ENCODE measurements at regions not wholly inside any gene's neighbourhood (a gene's known extent, or its start where the extent isn't known, plus 50 kb on each side); places are given as distances from the start of the nearest gene placed in this dataset.

DNA sequence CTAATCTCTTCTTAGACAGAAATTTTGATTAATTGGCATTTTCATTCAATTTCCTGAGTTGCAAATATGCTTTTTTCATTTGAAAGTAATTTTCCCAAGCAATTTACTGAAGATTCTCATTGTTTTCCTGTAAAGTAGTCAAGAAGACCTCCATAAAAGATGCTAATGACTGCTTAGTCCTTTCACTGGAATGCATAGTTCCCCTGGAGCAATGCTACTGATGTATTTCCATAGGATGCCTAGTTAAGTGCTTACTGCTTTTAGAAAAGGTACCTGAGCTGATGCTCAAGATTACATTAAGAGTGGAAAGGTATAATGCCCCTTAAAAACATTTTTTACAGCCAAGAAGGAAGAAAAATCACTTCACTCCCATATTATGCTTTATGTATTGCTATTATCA lies 109.2 kb upstream of the EMB start:
- DNase-seq (ENCODE audit: low read depth, low spot score), result no peak
- BruUV-seq (replicated peaks), result no TSS peak
- no peak for ATAC-seq
- no peaks in the 10 kb centered on the region for H3K27me3 ChIP-seq (ENCODE audit: control insufficient read depth, insufficient read depth, low read length)
- TF ChIP-seq TCF7L2 (IDR thresholded peaks at IDR 0.05; ENCODE audit: low read depth, low read length), result no peak
- no peak for TF ChIP-seq SIN3A (IDR thresholded peaks at IDR 0.05; ENCODE audit: borderline replicate concordance, insufficient read depth, low read depth, low read length)
- TF ChIP-seq, protein P1, sequence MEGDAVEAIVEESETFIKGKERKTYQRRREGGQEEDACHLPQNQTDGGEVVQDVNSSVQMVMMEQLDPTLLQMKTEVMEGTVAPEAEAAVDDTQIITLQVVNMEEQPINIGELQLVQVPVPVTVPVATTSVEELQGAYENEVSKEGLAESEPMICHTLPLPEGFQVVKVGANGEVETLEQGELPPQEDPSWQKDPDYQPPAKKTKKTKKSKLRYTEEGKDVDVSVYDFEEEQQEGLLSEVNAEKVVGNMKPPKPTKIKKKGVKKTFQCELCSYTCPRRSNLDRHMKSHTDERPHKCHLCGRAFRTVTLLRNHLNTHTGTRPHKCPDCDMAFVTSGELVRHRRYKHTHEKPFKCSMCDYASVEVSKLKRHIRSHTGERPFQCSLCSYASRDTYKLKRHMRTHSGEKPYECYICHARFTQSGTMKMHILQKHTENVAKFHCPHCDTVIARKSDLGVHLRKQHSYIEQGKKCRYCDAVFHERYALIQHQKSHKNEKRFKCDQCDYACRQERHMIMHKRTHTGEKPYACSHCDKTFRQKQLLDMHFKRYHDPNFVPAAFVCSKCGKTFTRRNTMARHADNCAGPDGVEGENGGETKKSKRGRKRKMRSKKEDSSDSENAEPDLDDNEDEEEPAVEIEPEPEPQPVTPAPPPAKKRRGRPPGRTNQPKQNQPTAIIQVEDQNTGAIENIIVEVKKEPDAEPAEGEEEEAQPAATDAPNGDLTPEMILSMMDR (IDR thresholded peaks at IDR 0.05), result no peak
- TF ChIP-seq, protein P2, sequence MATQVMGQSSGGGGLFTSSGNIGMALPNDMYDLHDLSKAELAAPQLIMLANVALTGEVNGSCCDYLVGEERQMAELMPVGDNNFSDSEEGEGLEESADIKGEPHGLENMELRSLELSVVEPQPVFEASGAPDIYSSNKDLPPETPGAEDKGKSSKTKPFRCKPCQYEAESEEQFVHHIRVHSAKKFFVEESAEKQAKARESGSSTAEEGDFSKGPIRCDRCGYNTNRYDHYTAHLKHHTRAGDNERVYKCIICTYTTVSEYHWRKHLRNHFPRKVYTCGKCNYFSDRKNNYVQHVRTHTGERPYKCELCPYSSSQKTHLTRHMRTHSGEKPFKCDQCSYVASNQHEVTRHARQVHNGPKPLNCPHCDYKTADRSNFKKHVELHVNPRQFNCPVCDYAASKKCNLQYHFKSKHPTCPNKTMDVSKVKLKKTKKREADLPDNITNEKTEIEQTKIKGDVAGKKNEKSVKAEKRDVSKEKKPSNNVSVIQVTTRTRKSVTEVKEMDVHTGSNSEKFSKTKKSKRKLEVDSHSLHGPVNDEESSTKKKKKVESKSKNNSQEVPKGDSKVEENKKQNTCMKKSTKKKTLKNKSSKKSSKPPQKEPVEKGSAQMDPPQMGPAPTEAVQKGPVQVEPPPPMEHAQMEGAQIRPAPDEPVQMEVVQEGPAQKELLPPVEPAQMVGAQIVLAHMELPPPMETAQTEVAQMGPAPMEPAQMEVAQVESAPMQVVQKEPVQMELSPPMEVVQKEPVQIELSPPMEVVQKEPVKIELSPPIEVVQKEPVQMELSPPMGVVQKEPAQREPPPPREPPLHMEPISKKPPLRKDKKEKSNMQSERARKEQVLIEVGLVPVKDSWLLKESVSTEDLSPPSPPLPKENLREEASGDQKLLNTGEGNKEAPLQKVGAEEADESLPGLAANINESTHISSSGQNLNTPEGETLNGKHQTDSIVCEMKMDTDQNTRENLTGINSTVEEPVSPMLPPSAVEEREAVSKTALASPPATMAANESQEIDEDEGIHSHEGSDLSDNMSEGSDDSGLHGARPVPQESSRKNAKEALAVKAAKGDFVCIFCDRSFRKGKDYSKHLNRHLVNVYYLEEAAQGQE (IDR thresholded peaks at IDR 0.05; ENCODE audit: insufficient read depth in 1 of 2, low read depth in 2 of 2, low read length in 1 of 2), result no peak
- no peak for TF ChIP-seq POLR2AphosphoS5 (IDR thresholded peaks at IDR 0.05; ENCODE audit: low read depth, low read length)
- ChIA-PET POLR2A (no interaction called here), CTCF (no interaction called here)
- intact Hi-C loops (cut with micrococcal nuclease; ENCODE audit: unreplicated experiment) (no loop called here), in situ Hi-C loops (cut with HindIII; ENCODE audit: low pct_unique_long_range_greater_than_20kb, low sequenced_read_pairs) (no loop called here)
- H3K27ac ChIP-seq (ENCODE audit: low read length), result no peak overlapping the region
- no peaks in the 10 kb centered on the region; the same call in 1 of the 2 replicates for H3K4me1 ChIP-seq (ENCODE audit: control insufficient read depth, insufficient read depth, low read length)
- no peaks in the 10 kb centered on the region for H3K9me3 ChIP-seq (ENCODE audit: control insufficient read depth, insufficient read depth, low read depth, low read length)
- no peaks in the 10 kb centered on the region for H3K36me3 ChIP-seq (ENCODE audit: control insufficient read depth, insufficient read depth, low read length)
- no peak overlapping the region for H3K4me3 ChIP-seq (ENCODE audit: low read depth in 2 of 2, low read length in 2 of 2)

DNA sequence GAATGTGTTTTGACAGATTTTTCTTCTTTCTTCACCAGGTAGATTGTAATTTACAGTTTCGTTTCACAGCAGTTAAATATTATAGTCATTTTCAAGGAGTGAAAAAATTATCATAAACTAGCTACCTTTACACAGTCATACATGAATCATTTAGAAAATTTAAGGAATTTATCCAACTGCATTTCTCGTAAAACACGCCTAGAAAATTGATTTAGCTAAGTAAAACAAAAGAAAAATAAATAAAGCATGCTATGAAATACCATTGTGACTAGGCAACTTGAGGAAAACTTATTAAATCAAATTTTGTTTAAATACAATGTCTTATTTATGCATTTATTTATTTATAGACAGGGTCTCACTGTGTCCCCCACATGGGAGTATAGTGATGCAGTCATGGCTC lies 109.9 kb upstream of the EMB start:
- no TSS peak for BruUV-seq (replicated peaks)
- Histone ChIP-seq H3K9me3 (ENCODE audit: control insufficient read depth, insufficient read depth, low read depth, low read length) (no peaks in the 10 kb centered on the region), H3K4me1 (ENCODE audit: control insufficient read depth, insufficient read depth, low read length) (no peaks in the 10 kb centered on the region; the same call in 1 of the 2 replicates), H3K36me3 (ENCODE audit: control insufficient read depth, insufficient read depth, low read length) (no peaks in the 10 kb centered on the region), H3K4me3 (ENCODE audit: low read depth in 2 of 2, low read length in 2 of 2) (no peak overlapping the region), H3K27ac (ENCODE audit: low read length) (no peak overlapping the region), H3K27me3 (ENCODE audit: control insufficient read depth, insufficient read depth, low read length) (no peaks in the 10 kb centered on the region)
- no peak for TF ChIP-seq TCF7L2 (IDR thresholded peaks at IDR 0.05; ENCODE audit: low read depth, low read length)
- TF ChIP-seq SIN3A (IDR thresholded peaks at IDR 0.05; ENCODE audit: borderline replicate concordance, insufficient read depth, low read depth, low read length), result no peak
- TF ChIP-seq, protein P1 (IDR thresholded peaks at IDR 0.05), result no peak
- TF ChIP-seq, protein P2 (IDR thresholded peaks at IDR 0.05; ENCODE audit: insufficient read depth in 1 of 2, low read depth in 2 of 2, low read length in 1 of 2), result no peak
- no peak for TF ChIP-seq POLR2AphosphoS5 (IDR thresholded peaks at IDR 0.05; ENCODE audit: low read depth, low read length)
- no peak for ATAC-seq
- CTCF ChIA-PET, result interaction anchor here (0.6 kb wide), 1 partner anchor 37 kb away, joined by 5 read pairs; no protein-coding TSS in a partner anchor
- DNase-seq (ENCODE audit: low read depth, low spot score), result no peak
- POLR2A ChIA-PET, result no interaction called here
- in situ Hi-C loops (cut with HindIII; ENCODE audit: low pct_unique_long_range_greater_than_20kb, low sequenced_read_pairs), result no loop called here
- intact Hi-C loops (cut with micrococcal nuclease; ENCODE audit: unreplicated experiment), result no loop called here

All from Panc1 (cell line).